Adrenal gland (tissue), 5 donors: ENCODE measurements at regions not wholly inside any gene's neighbourhood (a gene's known extent, or its start where the extent isn't known, plus 50 kb on each side); places are given as distances from the start of the nearest gene placed in this dataset.
"Not testable (repeated sequence)": the region's sequence is repeated elsewhere in the genome, so short reads cannot be mapped to it uniquely, and the experiment has no call there.

Source experiments
- POLR2A ChIP-seq, 2 donors: fragments of 450-650 bp; IDR thresholded peaks; one replicate each; pipeline ENCODE4 v1.6.1; 2017; ENCODE audit warnings: antibody characterized with exemption in 2 of 2, mild to moderate bottlenecking in 2 of 2, moderate library complexity in 1 of 2
- TF ChIP-seq, protein P1 (sequence below), 6 experiments: fragments of 450-650 bp in 4 of 6; fragments of 200-600 bp in 2 of 6; sonication (generic) in 1 of 6; IDR thresholded peaks; 1 replicate in 5 of 6; 2 replicates in 1 of 6; pipeline versions ENCODE4 v1.5.1 to v1.8.0; 2016 to 2021; ENCODE audit warnings: antibody characterized with exemption in 6 of 6, mild to moderate bottlenecking in 2 of 6, moderate library complexity in 1 of 6
- donor health status: DM: no; HTN: no; CAD: no.

DNA sequence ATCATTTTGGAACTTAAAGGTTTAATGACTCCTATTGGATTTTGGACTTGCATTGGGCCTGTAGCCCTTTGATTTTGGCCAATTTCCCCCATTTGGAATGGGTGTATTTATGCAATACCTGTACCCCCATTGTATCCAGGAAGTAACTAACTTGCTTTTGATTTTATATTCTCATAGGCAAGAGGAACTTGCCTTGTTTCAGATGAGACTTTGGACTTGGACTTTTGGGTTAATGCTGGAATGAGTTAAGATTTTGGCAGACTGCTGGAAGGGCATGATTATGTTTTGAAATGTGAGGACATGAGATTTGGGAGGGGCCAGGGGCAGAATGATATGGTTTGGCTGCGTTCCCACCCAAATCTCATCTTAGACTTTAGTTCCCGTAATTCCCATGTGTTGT is 192.0 kb upstream of the B3GALT2 start:
- TF ChIP-seq, protein P1, sequence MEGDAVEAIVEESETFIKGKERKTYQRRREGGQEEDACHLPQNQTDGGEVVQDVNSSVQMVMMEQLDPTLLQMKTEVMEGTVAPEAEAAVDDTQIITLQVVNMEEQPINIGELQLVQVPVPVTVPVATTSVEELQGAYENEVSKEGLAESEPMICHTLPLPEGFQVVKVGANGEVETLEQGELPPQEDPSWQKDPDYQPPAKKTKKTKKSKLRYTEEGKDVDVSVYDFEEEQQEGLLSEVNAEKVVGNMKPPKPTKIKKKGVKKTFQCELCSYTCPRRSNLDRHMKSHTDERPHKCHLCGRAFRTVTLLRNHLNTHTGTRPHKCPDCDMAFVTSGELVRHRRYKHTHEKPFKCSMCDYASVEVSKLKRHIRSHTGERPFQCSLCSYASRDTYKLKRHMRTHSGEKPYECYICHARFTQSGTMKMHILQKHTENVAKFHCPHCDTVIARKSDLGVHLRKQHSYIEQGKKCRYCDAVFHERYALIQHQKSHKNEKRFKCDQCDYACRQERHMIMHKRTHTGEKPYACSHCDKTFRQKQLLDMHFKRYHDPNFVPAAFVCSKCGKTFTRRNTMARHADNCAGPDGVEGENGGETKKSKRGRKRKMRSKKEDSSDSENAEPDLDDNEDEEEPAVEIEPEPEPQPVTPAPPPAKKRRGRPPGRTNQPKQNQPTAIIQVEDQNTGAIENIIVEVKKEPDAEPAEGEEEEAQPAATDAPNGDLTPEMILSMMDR (IDR thresholded peaks at IDR 0.05): not testable (repeated sequence)
- not testable (repeated sequence) for TF ChIP-seq POLR2A (IDR thresholded peaks at IDR 0.05)
